GM21423 (cell line): ENCODE measurements at regions not wholly inside any gene's neighbourhood (a gene's known extent, or its start where the extent isn't known, plus 50 kb on each side); places are given as distances from the start of the nearest gene placed in this dataset.

Experiments
- ATAC-seq: cut with Tn5 transposase; IDR thresholded peaks from one replicate; pipeline ENCODE4 v1.9.1; 2021; ENCODE audit warnings: mild to moderate bottlenecking, moderate library complexity; ENCODE audit not compliant: unreplicated experiment

DNA sequence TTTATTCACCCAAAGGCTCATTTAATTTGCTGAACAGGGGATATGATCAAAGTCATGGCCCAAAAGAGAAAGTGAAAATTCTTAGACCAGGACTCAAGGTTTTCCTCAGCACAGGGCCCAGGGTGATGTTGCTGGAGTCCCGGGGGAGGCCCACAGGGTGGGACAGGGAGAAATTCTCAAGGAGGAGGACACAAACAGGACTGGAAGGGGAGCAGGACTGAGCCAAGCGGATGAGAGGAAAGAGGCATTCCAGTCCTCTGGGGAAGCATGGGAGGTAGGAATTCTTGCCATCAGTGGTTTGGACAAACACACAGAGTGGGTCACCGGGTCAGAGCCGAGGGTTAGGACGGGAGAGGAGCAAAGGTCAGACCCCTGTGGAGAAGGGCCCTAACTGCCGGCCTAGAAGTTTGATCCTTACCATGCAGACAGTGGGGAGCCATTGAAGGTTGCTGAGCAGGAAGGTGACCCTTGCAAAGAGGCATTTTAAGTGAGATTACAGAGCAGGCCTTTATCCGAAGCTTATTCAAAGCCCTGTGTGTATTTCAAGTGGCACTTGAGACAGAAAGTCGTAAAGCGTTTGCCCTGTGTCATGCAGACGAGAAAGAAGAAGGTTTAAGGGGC, 68.4 kb upstream of the PTGR2 start:
- ATAC-seq = no peak

DNA sequence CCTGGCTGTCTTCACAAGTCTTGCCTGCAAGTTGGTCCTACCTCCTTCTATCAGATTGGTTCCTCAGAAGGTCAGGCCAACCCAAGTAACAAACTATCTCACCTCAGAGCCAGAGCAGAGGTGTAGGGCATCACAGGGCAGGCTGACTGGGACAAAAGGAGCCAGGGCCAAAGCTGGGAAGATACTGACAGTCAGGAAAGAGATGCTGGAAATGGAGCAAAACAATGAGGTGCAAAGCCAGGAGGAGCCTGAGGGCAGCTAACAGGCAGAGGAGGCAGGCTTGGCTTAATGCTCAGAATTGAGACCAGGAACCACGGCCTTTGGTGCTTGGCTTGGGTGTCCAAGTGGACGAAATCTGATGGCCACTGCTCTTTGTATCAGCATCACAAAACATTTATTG, 68.4 kb upstream of the PNMA1 start:
- no peak for ATAC-seq

DNA sequence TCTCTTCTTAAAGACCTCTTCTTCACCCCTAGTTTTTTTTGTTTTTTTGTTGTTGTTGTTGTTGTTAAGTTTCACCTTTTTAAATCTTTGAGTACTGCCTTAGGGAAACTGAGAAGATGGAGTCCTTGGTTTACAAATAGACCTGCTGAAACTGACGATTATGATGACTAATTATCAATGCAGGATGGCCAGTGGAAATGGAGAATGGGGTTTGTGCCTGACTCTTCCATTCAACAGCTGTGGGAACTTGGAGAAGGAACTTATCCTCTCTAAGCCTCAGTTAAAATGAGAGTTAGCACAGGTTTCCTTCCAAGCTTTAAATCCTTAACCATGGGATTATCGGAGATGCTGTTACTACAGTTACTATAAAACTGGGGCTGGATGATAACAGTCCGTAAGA, 66.7 kb upstream of the PNMA1 start:
- no peak for ATAC-seq

DNA sequence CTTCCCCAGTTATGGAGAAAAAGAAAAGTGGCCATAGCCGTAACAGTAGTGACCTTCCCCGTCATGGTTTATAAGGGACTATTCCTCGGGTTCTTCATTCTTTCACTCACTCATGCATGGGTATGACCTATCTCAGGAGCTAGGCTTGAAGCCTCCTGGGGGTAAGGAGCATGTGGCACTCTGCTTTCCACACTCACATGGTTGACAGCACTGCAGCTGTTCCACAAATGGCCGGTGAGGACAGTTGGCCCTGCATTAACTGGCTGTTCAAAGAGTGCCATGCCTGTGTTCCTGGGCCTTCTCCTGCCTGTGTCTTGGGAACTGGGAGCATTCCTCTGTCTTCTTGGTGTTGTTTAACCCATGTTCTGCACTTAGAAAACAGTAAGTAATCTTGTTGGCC, 66.2 kb upstream of the PNMA1 start:
- ATAC-seq = no peak

DNA sequence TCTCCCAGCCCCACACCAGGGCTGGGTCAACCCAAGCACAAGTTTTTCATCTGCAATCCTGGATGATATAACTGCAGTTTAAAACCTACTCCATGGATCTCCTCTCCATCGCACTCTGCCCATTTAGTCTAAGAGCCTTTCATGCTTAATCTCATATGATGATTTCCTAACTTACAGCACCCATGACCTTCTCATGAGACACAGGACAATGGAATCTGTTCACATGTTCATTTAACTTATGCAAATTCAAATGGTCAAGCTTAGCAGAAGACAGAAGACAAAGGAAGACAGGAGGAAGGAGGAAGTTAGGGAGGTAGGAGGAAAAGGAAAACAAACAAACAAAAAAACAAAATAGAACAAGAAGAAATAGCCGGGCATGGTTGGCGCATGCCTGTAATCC, 64.6 kb upstream of the PNMA1 start:
- ATAC-seq = no peak

DNA sequence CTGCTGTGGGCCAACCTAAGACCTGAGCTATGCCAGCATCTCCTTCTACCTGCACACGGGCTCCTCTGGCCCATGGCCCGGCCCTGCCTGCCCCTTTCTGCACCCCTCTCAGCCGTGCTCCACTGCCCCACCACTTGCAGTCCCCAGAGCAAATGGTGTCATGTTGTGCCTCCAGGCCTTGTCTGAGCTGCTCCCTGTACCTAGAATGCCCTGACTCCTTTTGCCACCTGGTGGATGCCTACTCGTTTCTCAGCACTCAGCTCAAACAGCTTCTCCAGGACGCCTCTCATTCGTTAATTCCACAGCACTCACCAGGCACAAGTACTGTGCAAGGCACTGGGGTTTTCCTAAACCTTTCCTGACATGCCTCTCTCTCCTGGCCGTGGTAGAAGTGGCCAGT, 63.2 kb upstream of the PNMA1 start:
- no peak for ATAC-seq

DNA sequence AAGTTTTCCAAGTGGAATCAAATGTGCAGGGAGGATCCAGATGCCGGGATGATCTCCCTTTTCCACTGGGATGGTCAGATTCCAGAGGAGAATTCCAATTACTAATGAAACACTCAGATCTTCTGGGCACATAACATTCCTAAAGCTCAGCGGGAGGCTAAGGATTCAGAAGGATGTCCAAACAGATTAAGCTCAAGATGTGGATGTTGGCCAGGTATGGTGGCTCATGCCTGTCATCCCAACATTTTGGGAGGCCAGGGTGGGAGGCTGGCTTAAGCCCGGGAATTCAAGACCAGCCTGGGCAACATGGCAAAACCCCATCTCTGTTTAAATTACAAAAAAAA, 62.0 kb upstream of the PNMA1 start:
- ATAC-seq = no peak

DNA sequence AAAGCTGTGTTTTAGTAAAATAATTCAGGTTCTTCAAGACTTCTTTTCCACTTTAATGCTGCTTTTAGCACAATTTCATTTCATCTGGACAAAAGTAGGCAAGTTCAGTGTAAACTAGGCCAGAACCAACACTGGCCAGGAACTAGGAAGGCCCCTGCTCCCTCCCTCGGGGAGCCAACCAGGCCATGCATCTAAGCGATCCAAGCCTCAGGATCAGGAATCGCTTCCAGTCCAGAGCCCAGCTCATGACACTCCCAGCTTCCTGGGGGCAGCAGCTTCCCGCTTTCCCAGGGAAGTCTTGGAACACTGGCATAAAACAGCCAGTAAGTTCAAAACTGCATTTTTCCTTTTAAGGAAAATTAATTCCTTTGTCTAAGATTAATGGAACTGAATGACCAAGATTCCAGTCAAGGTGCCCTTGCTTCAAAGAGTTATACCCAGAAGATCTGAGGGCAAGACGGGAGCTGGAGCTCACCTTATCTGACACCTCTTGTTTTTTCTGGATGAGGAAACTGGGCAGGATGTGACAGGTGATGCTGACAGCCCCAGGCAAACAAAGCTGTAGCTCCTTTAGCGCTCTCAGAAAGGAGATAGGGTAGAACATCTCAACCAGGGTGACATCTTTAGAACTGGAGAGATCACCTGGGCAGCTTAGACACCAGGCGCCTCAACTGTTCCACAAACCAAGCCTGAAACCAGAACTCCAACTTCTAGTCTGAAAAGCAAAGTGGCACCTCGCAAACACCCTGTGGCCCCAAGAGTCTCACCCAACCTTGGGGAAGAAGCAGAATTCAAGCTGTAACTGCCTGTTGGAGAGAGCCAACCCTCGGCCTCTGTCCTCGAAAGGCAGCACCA, 61.4 kb upstream of the PNMA1 start:
- ATAC-seq = no peak

DNA sequence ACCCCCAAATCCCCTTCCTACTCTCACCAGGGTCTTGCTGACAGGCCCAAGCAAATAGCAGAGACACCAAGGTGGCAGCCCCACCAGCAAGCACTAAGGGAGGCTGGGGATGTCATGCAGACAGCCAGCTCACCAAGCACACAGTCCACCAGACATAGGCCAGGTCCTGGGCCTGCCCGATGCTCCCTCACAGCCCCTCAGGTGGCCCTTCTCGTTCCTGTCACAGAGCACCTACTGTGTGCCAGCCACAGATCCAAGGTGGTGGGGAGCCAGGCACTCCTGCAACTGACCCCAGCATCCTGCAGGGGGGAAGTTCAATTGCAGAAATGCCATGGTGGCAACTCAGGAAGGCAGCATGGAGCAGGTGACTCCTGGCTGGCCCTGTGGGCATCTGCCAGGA, 60.5 kb upstream of the PNMA1 start:
- ATAC-seq = no peak

DNA sequence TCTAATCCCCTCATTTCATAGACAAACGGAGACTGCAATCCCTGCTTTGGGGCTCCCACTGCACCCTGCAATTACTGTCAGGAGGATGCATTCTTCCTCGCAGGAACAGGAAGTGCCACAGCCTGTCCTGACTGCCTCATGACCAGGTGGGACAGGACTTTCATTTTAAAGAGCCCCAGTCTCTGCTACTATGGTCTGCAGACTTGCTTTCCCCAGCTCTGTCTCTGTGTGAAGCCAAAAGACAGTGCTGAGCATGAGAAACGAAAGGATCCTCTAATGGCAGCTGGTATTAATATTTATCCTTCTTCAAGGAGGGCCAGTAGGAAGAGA, 60.0 kb upstream of the PNMA1 start:
- no peak for ATAC-seq

DNA sequence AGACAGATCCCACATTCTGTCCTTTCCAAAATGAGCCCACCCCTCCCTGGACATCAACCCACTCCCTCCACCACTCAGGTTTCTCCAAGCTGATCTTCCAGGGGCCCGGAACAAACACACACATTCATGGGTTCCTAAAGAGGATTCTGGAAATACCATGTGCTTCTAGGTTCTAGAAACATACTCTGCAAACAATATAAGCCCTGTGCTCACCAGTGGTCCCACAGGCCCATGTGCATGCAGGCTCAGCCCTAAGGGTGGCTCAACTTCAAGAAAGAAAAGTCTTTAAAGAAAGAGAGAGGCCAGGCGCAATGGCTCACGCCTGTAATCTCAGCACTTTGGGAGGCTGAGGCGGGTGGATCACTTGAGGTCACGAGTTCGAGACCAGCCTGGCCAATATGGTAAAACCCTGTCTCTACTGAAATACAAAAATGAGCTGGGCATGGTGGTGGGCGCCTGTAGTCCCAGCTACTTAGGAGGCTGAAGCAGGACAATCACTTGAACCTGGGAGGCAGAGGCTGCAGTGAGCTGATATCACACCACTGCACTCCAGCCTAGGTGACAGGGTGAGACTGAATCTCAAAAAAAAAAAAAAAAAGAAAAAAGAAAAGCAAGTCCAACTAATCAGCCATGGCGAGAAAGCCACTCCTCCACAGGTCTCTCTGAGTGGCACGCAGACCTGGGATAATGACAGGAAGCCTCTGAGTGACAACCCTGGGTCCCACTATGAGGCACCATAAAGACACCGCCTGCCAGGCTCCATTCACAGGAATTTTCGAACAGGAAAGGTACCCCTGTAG, 59.5 kb upstream of the PNMA1 start:
- no peak for ATAC-seq

DNA sequence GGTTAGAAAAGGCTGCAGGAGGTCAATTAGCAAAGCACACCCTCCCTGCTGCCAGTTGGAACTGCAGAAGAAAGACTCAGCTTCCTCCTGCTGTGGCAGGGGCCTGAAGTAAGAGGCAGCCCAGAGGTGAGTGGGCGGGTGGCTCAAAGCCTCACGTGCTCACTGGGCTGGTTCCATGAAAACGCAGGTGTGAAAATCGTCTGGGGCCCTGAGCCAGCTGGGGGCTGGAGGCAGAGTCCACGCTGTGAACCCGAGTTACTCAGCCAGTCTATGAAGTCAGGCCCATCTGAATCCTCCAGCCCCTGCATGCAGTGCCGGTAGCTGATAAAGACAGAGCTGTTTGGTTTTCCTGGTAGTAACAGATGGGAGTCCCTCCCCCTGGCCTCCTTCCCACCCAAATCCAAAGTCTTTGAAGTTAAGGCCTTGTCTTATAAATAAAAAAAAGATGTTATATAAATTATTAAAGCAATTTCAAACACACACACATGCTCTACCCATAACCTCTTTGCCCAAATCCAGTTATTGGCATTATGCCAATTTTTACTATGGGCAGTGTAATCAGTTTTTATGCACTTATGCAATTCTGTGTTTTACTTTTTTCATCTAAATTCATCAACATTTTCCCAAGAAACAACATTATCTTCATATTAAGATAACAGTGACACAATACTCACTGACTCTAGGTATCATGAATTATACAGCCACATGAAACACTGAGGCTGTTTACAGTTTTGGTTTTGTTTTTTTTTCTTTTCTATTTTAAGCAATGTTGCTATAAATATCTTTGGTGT, 57.9 kb upstream of the PNMA1 start:
- ATAC-seq = peak; percentile 36

DNA sequence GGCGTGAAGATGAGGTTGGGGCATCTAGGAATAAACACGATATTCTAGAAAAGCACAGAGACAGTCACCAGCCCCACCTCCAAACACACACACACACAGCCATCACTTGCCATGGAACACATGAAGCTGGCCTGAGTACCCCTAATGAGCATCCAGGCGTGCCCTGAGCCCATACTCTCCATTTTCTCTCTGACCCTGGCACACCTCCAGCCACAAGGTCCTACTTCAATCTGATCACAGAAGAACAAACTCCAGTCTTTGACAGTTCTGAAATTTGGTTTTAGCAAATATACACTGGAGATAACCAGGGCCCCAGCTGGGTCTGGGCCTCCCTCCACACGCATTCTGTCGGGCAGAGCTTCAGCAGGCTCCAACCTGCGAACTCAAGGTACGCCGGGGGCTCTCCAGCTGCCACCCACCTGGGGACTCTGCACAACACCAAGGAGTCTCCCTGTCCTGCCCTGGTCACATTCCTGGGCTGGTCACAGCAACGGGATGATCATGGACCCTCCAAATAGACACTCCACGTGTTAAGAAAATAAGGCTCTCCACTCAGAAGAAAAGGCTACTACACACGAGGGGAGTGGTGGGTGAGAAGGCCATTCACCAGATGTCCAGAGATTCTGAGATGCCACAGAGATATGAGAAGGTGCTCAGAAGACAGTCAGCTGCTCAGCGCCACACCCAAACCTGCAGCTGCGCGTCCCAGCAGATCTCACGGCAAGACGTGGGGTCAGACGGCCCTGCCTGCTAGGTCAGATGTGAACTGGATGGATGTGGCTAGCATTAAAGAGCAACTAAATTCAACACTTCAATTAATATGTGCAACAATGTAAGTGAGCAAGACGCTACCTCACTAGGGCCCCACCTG, 57.0 kb upstream of the PNMA1 start:
- peak; percentile 5 for ATAC-seq

DNA sequence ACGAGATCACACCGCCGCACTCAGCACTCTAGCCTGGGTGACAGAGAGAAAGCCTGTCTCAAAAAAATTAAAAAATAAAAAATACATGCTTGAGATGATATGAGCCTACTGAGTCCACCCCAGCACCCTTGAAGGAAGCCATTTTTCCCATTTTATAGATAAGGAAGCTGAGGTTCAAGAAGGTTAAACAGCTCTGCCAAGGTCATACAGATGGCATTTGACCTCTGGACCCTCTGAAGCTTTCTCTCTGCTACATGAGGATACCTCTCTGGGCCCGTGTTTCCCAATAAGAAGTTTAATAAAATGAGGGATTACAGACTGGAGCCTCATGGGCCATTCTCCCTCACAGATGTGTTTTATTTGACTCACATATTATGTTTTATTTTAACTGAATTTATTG, 53.9 kb upstream of the PNMA1 start:
- no peak for ATAC-seq

DNA sequence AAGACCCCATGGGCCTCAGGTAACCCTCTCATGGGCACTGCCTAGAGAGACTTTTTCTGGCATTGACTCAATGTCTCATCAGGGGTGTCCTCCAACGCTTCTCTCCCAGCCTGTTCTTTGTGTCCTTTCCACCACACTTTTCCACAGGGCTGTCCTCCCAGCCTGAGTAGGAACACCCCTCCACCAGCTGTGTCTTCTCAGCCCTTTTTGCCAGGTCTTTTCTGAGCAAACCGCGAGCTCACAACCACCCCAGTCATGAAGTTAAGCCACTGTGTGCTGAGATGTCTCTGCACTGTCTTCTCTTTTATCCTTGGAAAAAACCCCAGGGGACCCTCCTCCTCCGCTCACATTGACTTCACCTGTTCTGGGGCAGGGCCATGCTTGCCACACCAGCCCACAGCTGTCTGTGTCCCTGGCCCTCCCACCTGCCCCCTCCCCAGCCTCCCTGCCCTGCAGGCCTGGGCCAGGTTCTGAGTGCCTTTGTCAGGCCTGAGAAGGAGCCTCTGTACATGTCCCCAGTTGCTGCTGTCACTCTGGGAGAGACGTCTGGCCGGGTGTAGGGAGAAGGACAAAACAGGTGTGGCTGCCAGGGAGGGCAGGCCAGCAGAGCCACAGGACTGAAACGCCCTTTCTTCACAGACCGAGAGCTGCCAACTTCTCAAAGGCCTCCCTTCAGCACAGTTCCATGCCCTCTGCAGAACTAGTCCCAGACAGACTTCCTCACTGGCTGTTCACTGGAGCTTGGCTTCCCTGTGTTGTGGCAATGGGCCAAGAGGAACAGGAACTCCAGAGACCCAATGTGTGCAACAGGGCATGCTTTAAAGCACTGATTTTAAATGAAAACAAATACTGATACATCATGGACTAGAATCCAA, 50.5 kb upstream of the PNMA1 start:
- no peak for ATAC-seq
